Thyroid gland (tissue), 4 donors: ENCODE measurements at regions not wholly inside any gene's neighbourhood (a gene's known extent, or its start where the extent isn't known, plus 50 kb on each side); places are given as distances from the start of the nearest gene placed in this dataset.

Source experiments
- POLR2A ChIP-seq, 2 donors: fragments of 450-650 bp; IDR thresholded peaks; one replicate each; pipeline ENCODE4 v1.6.1; 2017; ENCODE audit warnings: antibody characterized with exemption in 2 of 2, mild to moderate bottlenecking in 2 of 2, moderate library complexity in 1 of 2
- TF ChIP-seq, protein P1 (sequence below), 6 experiments: fragments of 200-600 bp in 3 of 6; fragments of 450-650 bp in 3 of 6; sonication (generic) in 3 of 6; IDR thresholded peaks; one replicate each; pipeline ENCODE4 v1.5.1; 2016 to 2019; ENCODE audit warnings: antibody characterized with exemption in 6 of 6, mild to moderate bottlenecking in 2 of 6, inconsistent platforms in 1 of 6, moderate library complexity in 1 of 6

DNA sequence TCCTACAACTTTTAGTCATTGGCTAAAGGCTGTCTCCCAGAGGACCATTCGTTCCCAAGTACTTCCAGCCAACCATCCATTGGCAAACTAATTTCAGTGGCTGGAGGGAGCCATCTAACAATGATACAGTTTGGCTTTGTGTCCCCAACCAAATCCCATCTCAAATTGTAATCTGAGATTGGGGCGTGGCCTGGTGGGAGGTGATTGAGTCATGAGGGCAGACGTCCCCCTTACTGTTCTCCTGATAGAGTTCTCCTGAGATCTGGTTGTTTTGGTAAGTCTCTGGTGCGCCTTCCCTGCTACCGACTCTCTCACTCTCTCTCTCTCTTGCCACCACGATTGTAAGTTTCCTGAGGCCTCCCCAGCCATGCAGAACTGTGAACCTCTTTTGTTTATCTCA, 99.7 kb upstream of the FUT8 start:
- no peak for TF ChIP-seq POLR2A (IDR thresholded peaks at IDR 0.05)
- TF ChIP-seq, protein P1, sequence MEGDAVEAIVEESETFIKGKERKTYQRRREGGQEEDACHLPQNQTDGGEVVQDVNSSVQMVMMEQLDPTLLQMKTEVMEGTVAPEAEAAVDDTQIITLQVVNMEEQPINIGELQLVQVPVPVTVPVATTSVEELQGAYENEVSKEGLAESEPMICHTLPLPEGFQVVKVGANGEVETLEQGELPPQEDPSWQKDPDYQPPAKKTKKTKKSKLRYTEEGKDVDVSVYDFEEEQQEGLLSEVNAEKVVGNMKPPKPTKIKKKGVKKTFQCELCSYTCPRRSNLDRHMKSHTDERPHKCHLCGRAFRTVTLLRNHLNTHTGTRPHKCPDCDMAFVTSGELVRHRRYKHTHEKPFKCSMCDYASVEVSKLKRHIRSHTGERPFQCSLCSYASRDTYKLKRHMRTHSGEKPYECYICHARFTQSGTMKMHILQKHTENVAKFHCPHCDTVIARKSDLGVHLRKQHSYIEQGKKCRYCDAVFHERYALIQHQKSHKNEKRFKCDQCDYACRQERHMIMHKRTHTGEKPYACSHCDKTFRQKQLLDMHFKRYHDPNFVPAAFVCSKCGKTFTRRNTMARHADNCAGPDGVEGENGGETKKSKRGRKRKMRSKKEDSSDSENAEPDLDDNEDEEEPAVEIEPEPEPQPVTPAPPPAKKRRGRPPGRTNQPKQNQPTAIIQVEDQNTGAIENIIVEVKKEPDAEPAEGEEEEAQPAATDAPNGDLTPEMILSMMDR (IDR thresholded peaks at IDR 0.05), result no peak
